GM08714 (cell line): ENCODE measurements at regions not wholly inside any gene's neighbourhood (a gene's known extent, or its start where the extent isn't known, plus 50 kb on each side); places are given as distances from the start of the nearest gene placed in this dataset.

Experiments
- H3K4me3 ChIP-seq: fragments of 200-500 bp; sonication (Bioruptor generic); 2 replicates; pipeline ENCODE4 v1.5.1; 2014; ENCODE audit warnings: mild to moderate bottlenecking, low read length, inconsistent platforms
- ZNF274 ChIP-seq: IDR thresholded peaks from 2 replicates; pipeline ENCODE4 v1.6.1; 2012; ENCODE audit warnings: mild to moderate bottlenecking, low read depth, low read length

- H3K4me3 ChIP-seq = no peak overlapping the region
Observed at GRCh38 chr20:11752336-11752735, 165.4 kb upstream of the BTBD3 start.

GRCh38 chr20:11753155-11753554 lies 164.5 kb upstream of the BTBD3 start:
- no peak overlapping the region for H3K4me3 ChIP-seq
- no peak for TF ChIP-seq ZNF274

More at GRCh38 chr20:11752336-11752735, 165.4 kb upstream of the BTBD3 start:
- no peak for TF ChIP-seq ZNF274

GRCh38 chr20:11754451-11754850 lies 163.2 kb upstream of the BTBD3 start:
- H3K4me3 ChIP-seq = no peak overlapping the region
- TF ChIP-seq ZNF274 = no peak

- H3K4me3 ChIP-seq = no peak overlapping the region
- TF ChIP-seq ZNF274 = no peak
Observed at GRCh38 chr20:11755071-11755841, 162.4 kb upstream of the BTBD3 start.

- H3K4me3 ChIP-seq = no peak overlapping the region
- no peak for TF ChIP-seq ZNF274
Observed at GRCh38 chr20:11761497-11761896, 156.2 kb upstream of the BTBD3 start.

GRCh38 chr20:11766961-11767360 lies 150.7 kb upstream of the BTBD3 start:
- H3K4me3 ChIP-seq = no peak overlapping the region

GRCh38 chr20:11769825-11770224 lies 147.9 kb upstream of the BTBD3 start:
- H3K4me3 ChIP-seq = no peak overlapping the region
- TF ChIP-seq ZNF274 = no peak

More at GRCh38 chr20:11766961-11767360, 150.7 kb upstream of the BTBD3 start:
- TF ChIP-seq ZNF274 = no peak

GRCh38 chr20:11772226-11772730 lies 145.4 kb upstream of the BTBD3 start:
- no peak for TF ChIP-seq ZNF274
- H3K4me3 ChIP-seq = no peak overlapping the region

GRCh38 chr20:11776687-11777086 lies 141.0 kb upstream of the BTBD3 start:
- no peak overlapping the region for H3K4me3 ChIP-seq
- TF ChIP-seq ZNF274 = no peak

GRCh38 chr20:11777387-11778205 lies 140.1 kb upstream of the BTBD3 start:
- TF ChIP-seq ZNF274 = no peak
- no peak overlapping the region for H3K4me3 ChIP-seq

GRCh38 chr20:11778206-11778570 lies 139.5 kb upstream of the BTBD3 start:
- TF ChIP-seq ZNF274 = no peak
- no peak overlapping the region for H3K4me3 ChIP-seq

- H3K4me3 ChIP-seq = no peak overlapping the region
- no peak for TF ChIP-seq ZNF274
Observed at GRCh38 chr20:11780765-11781369, 136.8 kb upstream of the BTBD3 start.

- H3K4me3 ChIP-seq = no peak overlapping the region
- no peak for TF ChIP-seq ZNF274
Observed at GRCh38 chr20:11783102-11783850, 134.4 kb upstream of the BTBD3 start.
